ENCODE measurements at regions not wholly inside any gene's neighbourhood (a gene's known extent, or its start where the extent isn't known, plus 50 kb on each side); places are given as distances from the start of the nearest gene placed in this dataset.

DNA sequence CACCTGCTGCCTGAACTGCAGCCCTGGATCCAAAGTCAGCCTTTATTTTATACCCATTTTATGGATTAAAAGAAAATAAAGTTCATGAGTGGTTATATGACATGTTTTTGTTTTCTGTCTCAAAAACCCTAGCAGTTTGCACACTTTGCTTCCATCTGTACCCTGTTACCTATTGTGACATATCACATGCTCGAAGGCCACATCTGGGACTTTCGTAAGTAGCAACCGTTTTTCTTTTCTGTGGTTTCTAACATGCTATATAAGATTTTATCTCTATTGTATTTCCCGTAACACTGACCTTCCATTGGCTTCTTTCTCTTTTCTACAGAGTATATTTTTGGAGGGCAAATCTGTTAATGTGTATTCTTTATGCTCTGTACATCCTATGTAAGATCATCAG lies 1007.2 kb downstream of the PCDH9 start:
- no peak for TF ChIP-seq POLR2A (IDR thresholded peaks at IDR 0.05)
- TF ChIP-seq, protein P1, sequence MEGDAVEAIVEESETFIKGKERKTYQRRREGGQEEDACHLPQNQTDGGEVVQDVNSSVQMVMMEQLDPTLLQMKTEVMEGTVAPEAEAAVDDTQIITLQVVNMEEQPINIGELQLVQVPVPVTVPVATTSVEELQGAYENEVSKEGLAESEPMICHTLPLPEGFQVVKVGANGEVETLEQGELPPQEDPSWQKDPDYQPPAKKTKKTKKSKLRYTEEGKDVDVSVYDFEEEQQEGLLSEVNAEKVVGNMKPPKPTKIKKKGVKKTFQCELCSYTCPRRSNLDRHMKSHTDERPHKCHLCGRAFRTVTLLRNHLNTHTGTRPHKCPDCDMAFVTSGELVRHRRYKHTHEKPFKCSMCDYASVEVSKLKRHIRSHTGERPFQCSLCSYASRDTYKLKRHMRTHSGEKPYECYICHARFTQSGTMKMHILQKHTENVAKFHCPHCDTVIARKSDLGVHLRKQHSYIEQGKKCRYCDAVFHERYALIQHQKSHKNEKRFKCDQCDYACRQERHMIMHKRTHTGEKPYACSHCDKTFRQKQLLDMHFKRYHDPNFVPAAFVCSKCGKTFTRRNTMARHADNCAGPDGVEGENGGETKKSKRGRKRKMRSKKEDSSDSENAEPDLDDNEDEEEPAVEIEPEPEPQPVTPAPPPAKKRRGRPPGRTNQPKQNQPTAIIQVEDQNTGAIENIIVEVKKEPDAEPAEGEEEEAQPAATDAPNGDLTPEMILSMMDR (IDR thresholded peaks at IDR 0.05): no peak
